ENCODE measurements at regions not wholly inside any gene's neighbourhood (a gene's known extent, or its start where the extent isn't known, plus 50 kb on each side); places are given as distances from the start of the nearest gene placed in this dataset.

- H3K27ac ChIP-seq (ENCODE audit: extremely low read depth, low read depth, low read length), result no peak overlapping the region
- no TSS peak for BruUV-seq (replicated peaks)
- no peak overlapping the region for H3K4me2 ChIP-seq (ENCODE audit: insufficient read depth, low read length)
- in situ Hi-C loops (cut with MboI) (no loop called here), intact Hi-C loops (cut with micrococcal nuclease) (no loop called here)
- H3K4me1 ChIP-seq (replicated peaks in 1 of 2; ENCODE audit: control insufficient read depth in 2 of 2, insufficient read depth in 2 of 2, low read length in 2 of 2), result no peaks in the 10 kb centered on the region
- H3K36me3 ChIP-seq (ENCODE audit: control insufficient read depth, insufficient read depth, low read length), result no peaks in the 10 kb centered on the region
- no peak overlapping the region for H3K9ac ChIP-seq (ENCODE audit: insufficient read depth in 1 of 2, low read depth in 2 of 2, low read length in 2 of 2)
- no peaks in the 10 kb centered on the region for H4K20me1 ChIP-seq (replicated peaks; ENCODE audit: control insufficient read depth, insufficient read depth, low read length)
- H3K79me2 ChIP-seq (ENCODE audit: control insufficient read depth, insufficient read depth, low read length), result no peaks in the 10 kb centered on the region
- DNase-seq (ENCODE audit: extremely low read depth in 1 of 4, low spot score in 3 of 4), result no peak
- CTCF ChIA-PET (ENCODE audit: low intra/inter-chr PET ratio), result no interaction called here
- WGBS (ENCODE audit: insufficient coverage, low coverage, missing lambda C conversion rate), result no CpG with 5 or more reads among the region's 3 CpGs
- no peaks in the 10 kb centered on the region for H3K9me3 ChIP-seq (replicated peaks; ENCODE audit: control insufficient read depth, insufficient read depth, low read depth, low read length)
- no peak overlapping the region for H2AFZ ChIP-seq (ENCODE audit: low read depth, low read length)
- no peaks in the 10 kb centered on the region for H3K9me1 ChIP-seq (ENCODE audit: control insufficient read depth, insufficient read depth, low read length)
- ATAC-seq, result no peak
- POLR2A ChIA-PET, result no interaction called here
- H3K4me3 ChIP-seq, result no peak overlapping the region
- no peak for FAIRE-seq
- H3K27me3 ChIP-seq (ENCODE audit: control insufficient read depth in 2 of 2, insufficient read depth in 2 of 2, low read length in 2 of 2), result no peaks in the 10 kb centered on the region
- TF ChIP-seq CTBP1 (IDR thresholded peaks at IDR 0.05; ENCODE audit: borderline replicate concordance) (no peak), TCFL5 (CRISPR knock-in tag; conservative IDR thresholded peaks at IDR 0.05) (no peak), POLR2AphosphoS5 (IDR thresholded peaks at IDR 0.05; ENCODE audit: control insufficient read depth, insufficient read depth, low read depth, low read length) (no peak), C11orf30 (IDR thresholded peaks at IDR 0.05; ENCODE audit: low read depth) (no peak), NFXL1 (CRISPR knock-in tag; IDR thresholded peaks at IDR 0.05) (no peak), AFF4 (CRISPR knock-in tag; IDR thresholded peaks at IDR 0.05) (no peak), KDM2B (CRISPR knock-in tag; IDR thresholded peaks at IDR 0.05) (no peak), ILF3 (IDR thresholded peaks at IDR 0.05; ENCODE audit: borderline replicate concordance) (no peak), NR2F6 (CRISPR knock-in tag; IDR thresholded peaks at IDR 0.05) (no peak), PBX2 (CRISPR knock-in tag; IDR thresholded peaks at IDR 0.05; ENCODE audit: low read depth) (no peak), PBX2 (tag; conservative IDR thresholded peaks at IDR 0.05; ENCODE audit: low read depth) (no peak), SLC30A9 (CRISPR knock-in tag; IDR thresholded peaks at IDR 0.05) (no peak), NCOA2 (IDR thresholded peaks at IDR 0.05; ENCODE audit: partially characterized antibody in 2 of 2) (no peak), SMARCE1 (IDR thresholded peaks at IDR 0.05) (no peak), FOXP4 (CRISPR knock-in tag; IDR thresholded peaks at IDR 0.05; ENCODE audit: borderline replicate concordance) (no peak), NCOR1 (IDR thresholded peaks at IDR 0.05) (no peak), RBM15 (IDR thresholded peaks at IDR 0.05; ENCODE audit: insufficient read depth, low read length) (no peak)
Measured at GRCh38 chr9:31144614-31145013, 1239.8 kb upstream of the ACO1 start.

All from K562 (cell line).